Activated naive CD8-positive, alpha-beta T cell (primary cell): ENCODE measurements at regions not wholly inside any gene's neighbourhood (a gene's known extent, or its start where the extent isn't known, plus 50 kb on each side); places are given as distances from the start of the nearest gene placed in this dataset.
"Not testable (repeated sequence)": the region's sequence is repeated elsewhere in the genome, so short reads cannot be mapped to it uniquely, and the experiment has no call there.

Experiments
- H3K27ac Mint-ChIP-seq: one replicate; pipeline ENCODE4 v1.8.0; 2021; ENCODE audit warnings: mixed read lengths
- H3K27me3 Mint-ChIP-seq: one replicate; pipeline ENCODE4 v1.8.0; 2021; ENCODE audit warnings: mixed read lengths
- H3K36me3 Mint-ChIP-seq: one replicate; pipeline ENCODE4 v1.8.0; 2021; ENCODE audit warnings: mixed read lengths
- H3K4me1 Mint-ChIP-seq: one replicate; pipeline ENCODE4 v1.8.0; 2021; ENCODE audit warnings: low read depth, mixed read lengths
- H3K4me3 Mint-ChIP-seq: one replicate; pipeline ENCODE4 v1.8.0; 2021; ENCODE audit warnings: mild to moderate bottlenecking, mixed read lengths
- H3K9me3 Mint-ChIP-seq: one replicate; pipeline ENCODE4 v1.8.0; 2021; ENCODE audit warnings: low read depth, mixed read lengths

GRCh38 chr10:30129326-30129725, 69.9 kb upstream of the JCAD start:
- not testable (repeated sequence) for H3K27ac Mint-ChIP-seq, H3K4me1 Mint-ChIP-seq, H3K36me3 Mint-ChIP-seq, H3K4me3 Mint-ChIP-seq, H3K9me3 Mint-ChIP-seq, H3K27me3 Mint-ChIP-seq

GRCh38 chr10:30127120-30127541, 67.7 kb upstream of the JCAD start:
- no peak overlapping the region for H3K27ac Mint-ChIP-seq

GRCh38 chr10:30125496-30125895, 66.1 kb upstream of the JCAD start:
- Mint-ChIP-seq H3K9me3 (no peaks in the 10 kb centered on the region), H3K4me3 (no peak overlapping the region), H3K36me3 (no peaks in the 10 kb centered on the region), H3K27ac (no peak overlapping the region), H3K27me3 (peaks cover 6% of the 10 kb centered on the region), H3K4me1 (no peaks in the 10 kb centered on the region)

More at GRCh38 chr10:30127120-30127541, 67.7 kb upstream of the JCAD start:
- Mint-ChIP-seq H3K9me3 (no peaks in the 10 kb centered on the region), H3K27me3 (peaks cover 6% of the 10 kb centered on the region), H3K4me1 (no peaks in the 10 kb centered on the region), H3K4me3 (no peak overlapping the region), H3K36me3 (no peaks in the 10 kb centered on the region)

GRCh38 chr10:30124704-30125103, 65.3 kb upstream of the JCAD start:
- Mint-ChIP-seq H3K27ac (no peak overlapping the region), H3K4me3 (no peak overlapping the region), H3K27me3 (peaks cover 4% of the 10 kb centered on the region), H3K36me3 (no peaks in the 10 kb centered on the region), H3K9me3 (no peaks in the 10 kb centered on the region), H3K4me1 (no peaks in the 10 kb centered on the region)

GRCh38 chr10:30121401-30121800, 62.0 kb upstream of the JCAD start:
- no peak overlapping the region for H3K4me3 Mint-ChIP-seq
- H3K27ac Mint-ChIP-seq = no peak overlapping the region
- H3K27me3 Mint-ChIP-seq = no peaks in the 10 kb centered on the region
- H3K9me3 Mint-ChIP-seq = no peaks in the 10 kb centered on the region
- no peaks in the 10 kb centered on the region for H3K4me1 Mint-ChIP-seq
- H3K36me3 Mint-ChIP-seq = no peaks in the 10 kb centered on the region

GRCh38 chr10:30118590-30118989, 59.2 kb upstream of the JCAD start:
- peaks cover 2% of the 10 kb centered on the region for H3K27me3 Mint-ChIP-seq
- H3K27ac Mint-ChIP-seq = no peak overlapping the region
- no peaks in the 10 kb centered on the region for H3K36me3 Mint-ChIP-seq
- no peak overlapping the region for H3K4me3 Mint-ChIP-seq
- H3K4me1 Mint-ChIP-seq = no peaks in the 10 kb centered on the region
- no peaks in the 10 kb centered on the region for H3K9me3 Mint-ChIP-seq

GRCh38 chr10:30117812-30118501, 58.6 kb upstream of the JCAD start:
- Mint-ChIP-seq H3K27me3 (peaks cover 2% of the 10 kb centered on the region), H3K4me1 (no peaks in the 10 kb centered on the region), H3K27ac (no peak overlapping the region), H3K4me3 (no peak overlapping the region), H3K36me3 (no peaks in the 10 kb centered on the region), H3K9me3 (no peaks in the 10 kb centered on the region)

- Mint-ChIP-seq H3K27me3 (peaks cover 4% of the 10 kb centered on the region), H3K27ac (no peak overlapping the region), H3K36me3 (no peaks in the 10 kb centered on the region), H3K4me3 (no peak overlapping the region), H3K4me1 (no peaks in the 10 kb centered on the region), H3K9me3 (no peaks in the 10 kb centered on the region)
These were observed 56.7 kb upstream of the JCAD start for GRCh38 chr10:30116041-30116491.

GRCh38 chr10:30115626-30115940, 56.2 kb upstream of the JCAD start:
- H3K27ac Mint-ChIP-seq = no peak overlapping the region
- H3K36me3 Mint-ChIP-seq = no peaks in the 10 kb centered on the region
- H3K4me3 Mint-ChIP-seq = no peak overlapping the region
- no peaks in the 10 kb centered on the region for H3K9me3 Mint-ChIP-seq
- peaks cover 4% of the 10 kb centered on the region for H3K27me3 Mint-ChIP-seq
- H3K4me1 Mint-ChIP-seq = no peaks in the 10 kb centered on the region

- Mint-ChIP-seq H3K27ac (no peak overlapping the region), H3K4me3 (no peak overlapping the region), H3K36me3 (no peaks in the 10 kb centered on the region), H3K4me1 (no peaks in the 10 kb centered on the region), H3K9me3 (no peaks in the 10 kb centered on the region), H3K27me3 (peaks cover 4% of the 10 kb centered on the region)
These were observed 55.7 kb upstream of the JCAD start for GRCh38 chr10:30114881-30115625.

- peaks cover 4% of the 10 kb centered on the region for H3K27me3 Mint-ChIP-seq
- no peaks in the 10 kb centered on the region for H3K9me3 Mint-ChIP-seq
- H3K36me3 Mint-ChIP-seq = no peaks in the 10 kb centered on the region
- no peak overlapping the region for H3K4me3 Mint-ChIP-seq
- no peaks in the 10 kb centered on the region for H3K4me1 Mint-ChIP-seq
- H3K27ac Mint-ChIP-seq = no peak overlapping the region
These were observed 55.0 kb upstream of the JCAD start for GRCh38 chr10:30114401-30114800.

- Mint-ChIP-seq H3K9me3 (no peaks in the 10 kb centered on the region), H3K36me3 (no peaks in the 10 kb centered on the region), H3K27me3 (peaks cover 15% of the 10 kb centered on the region)
These were observed 52.1 kb upstream of the JCAD start for GRCh38 chr10:30111340-30112022.

More at GRCh38 chr10:30111340-30112022, 52.1 kb upstream of the JCAD start:
- Mint-ChIP-seq H3K27ac (no peak overlapping the region), H3K4me1 (no peaks in the 10 kb centered on the region), H3K4me3 (no peak overlapping the region)
